ENCODE measurements at regions not wholly inside any gene's neighbourhood (a gene's known extent, or its start where the extent isn't known, plus 50 kb on each side); places are given as distances from the start of the nearest gene placed in this dataset.

- Histone ChIP-seq H3K36me3 (ENCODE audit: insufficient read depth, low read length) (no peaks in the 10 kb centered on the region), H3K9ac (ENCODE audit: insufficient read length) (no peak overlapping the region), H3K4me3 (no peak overlapping the region), H3K9me3 (ENCODE audit: low read depth, low read length) (no peaks in the 10 kb centered on the region), H3K27ac (no peak overlapping the region)
- DNase-seq (ENCODE audit: low read depth, low spot score), result no peak
- TF ChIP-seq EZH2 (IDR thresholded peaks at IDR 0.05), result no peak
- TF ChIP-seq POLR2AphosphoS5 (IDR thresholded peaks at IDR 0.05; ENCODE audit: borderline replicate concordance, low read depth, low read length), result no peak
- no peak for TF ChIP-seq FOXP2 (optimal IDR thresholded peaks at IDR 0.05; ENCODE audit: control extremely low read depth, extremely low read length, insufficient read depth)
These were observed 123.9 kb upstream of the AGBL1 start for GRCh38 chr15:85955501-85956391.

DNA sequence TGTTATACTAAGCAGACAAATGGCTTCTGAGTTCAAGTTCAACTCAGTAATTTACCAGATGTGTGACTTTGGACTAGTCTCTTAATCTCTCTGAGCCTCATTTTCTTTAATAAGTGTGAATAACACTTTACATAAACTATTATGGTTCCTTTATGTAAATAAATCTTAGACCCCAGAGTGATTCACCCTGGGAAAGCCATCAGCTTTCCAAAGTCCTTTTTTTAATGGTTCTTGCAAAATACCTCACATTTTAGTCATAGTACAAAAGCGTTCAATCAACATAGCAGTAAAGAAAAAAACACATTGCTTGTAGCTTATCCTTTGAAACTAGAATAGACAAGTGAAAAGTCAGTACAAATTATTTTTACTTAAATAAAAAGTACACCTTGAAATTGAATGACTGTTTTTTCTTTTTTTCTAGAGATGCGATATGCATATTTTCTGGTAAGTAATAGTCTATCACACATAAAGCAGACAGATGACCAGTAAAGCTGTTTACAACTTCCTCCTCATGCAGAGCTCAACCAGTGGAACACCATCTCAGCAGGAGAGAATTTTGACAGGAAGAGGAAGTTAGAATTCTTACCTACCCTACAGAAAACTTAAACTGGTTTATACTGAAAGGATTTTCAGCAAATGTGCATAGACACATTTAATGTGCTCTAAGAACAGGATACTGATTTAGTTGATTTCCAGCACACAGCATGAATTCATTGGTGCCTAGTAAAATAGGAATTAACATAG is 123.0 kb upstream of the AGBL1 start:
- no peak overlapping the region for H3K9ac ChIP-seq (ENCODE audit: insufficient read length)
- H3K4me3 ChIP-seq, result no peak overlapping the region
- H3K9me3 ChIP-seq (ENCODE audit: low read depth, low read length), result no peaks in the 10 kb centered on the region
- no peaks in the 10 kb centered on the region for H3K36me3 ChIP-seq (ENCODE audit: insufficient read depth, low read length)
- TF ChIP-seq EZH2 (IDR thresholded peaks at IDR 0.05) (no peak), POLR2AphosphoS5 (IDR thresholded peaks at IDR 0.05; ENCODE audit: borderline replicate concordance, low read depth, low read length) (no peak), FOXP2 (optimal IDR thresholded peaks at IDR 0.05; ENCODE audit: control extremely low read depth, extremely low read length, insufficient read depth) (no peak)
- DNase-seq (ENCODE audit: low read depth, low spot score), result no peak
- no peak overlapping the region for H3K27ac ChIP-seq

- H3K9ac ChIP-seq (ENCODE audit: insufficient read length), result no peak overlapping the region
- H3K36me3 ChIP-seq (ENCODE audit: insufficient read depth, low read length), result no peaks in the 10 kb centered on the region
- TF ChIP-seq EZH2 (IDR thresholded peaks at IDR 0.05), result no peak
- no peak for TF ChIP-seq FOXP2 (optimal IDR thresholded peaks at IDR 0.05; ENCODE audit: control extremely low read depth, extremely low read length, insufficient read depth)
- TF ChIP-seq POLR2AphosphoS5 (IDR thresholded peaks at IDR 0.05; ENCODE audit: borderline replicate concordance, low read depth, low read length), result no peak
- H3K9me3 ChIP-seq (ENCODE audit: low read depth, low read length), result no peaks in the 10 kb centered on the region
- DNase-seq (ENCODE audit: low read depth, low spot score), result no peak
- H3K27ac ChIP-seq, result no peak overlapping the region
- no peak overlapping the region for H3K4me3 ChIP-seq
These were observed 120.1 kb upstream of the AGBL1 start for GRCh38 chr15:85959611-85960010.

- no peak for DNase-seq (ENCODE audit: low read depth, low spot score)
- no peak overlapping the region for H3K27ac ChIP-seq
- TF ChIP-seq EZH2 (IDR thresholded peaks at IDR 0.05) (no peak), POLR2AphosphoS5 (IDR thresholded peaks at IDR 0.05; ENCODE audit: borderline replicate concordance, low read depth, low read length) (no peak), FOXP2 (optimal IDR thresholded peaks at IDR 0.05; ENCODE audit: control extremely low read depth, extremely low read length, insufficient read depth) (no peak)
- no peak overlapping the region for H3K9ac ChIP-seq (ENCODE audit: insufficient read length)
- H3K9me3 ChIP-seq (ENCODE audit: low read depth, low read length), result no peaks in the 10 kb centered on the region
- no peak overlapping the region for H3K4me3 ChIP-seq
- no peaks in the 10 kb centered on the region for H3K36me3 ChIP-seq (ENCODE audit: insufficient read depth, low read length)
These were observed 119.3 kb upstream of the AGBL1 start for GRCh38 chr15:85960381-85960780.

DNA sequence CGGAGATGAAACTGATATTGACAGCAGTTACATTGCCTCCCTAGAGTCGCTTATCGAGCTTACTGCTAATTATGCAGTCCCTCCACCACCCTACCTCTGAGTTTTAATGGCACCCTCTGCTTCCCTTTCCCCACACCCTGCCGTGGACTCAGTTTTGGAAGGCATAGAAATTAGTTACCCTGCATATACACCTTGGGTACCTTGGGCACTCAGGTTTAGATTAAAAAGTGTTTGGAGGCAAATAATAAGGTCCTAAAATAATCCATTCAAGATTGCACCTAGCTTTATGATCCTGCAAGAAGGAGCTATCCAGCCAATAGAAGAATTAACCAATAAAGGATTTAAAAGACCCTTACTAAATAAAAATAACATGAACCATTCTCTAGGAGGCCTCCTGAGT is 117.8 kb upstream of the AGBL1 start:
- Histone ChIP-seq H3K36me3 (ENCODE audit: insufficient read depth, low read length) (no peaks in the 10 kb centered on the region), H3K4me3 (no peak overlapping the region), H3K27ac (no peak overlapping the region), H3K9ac (ENCODE audit: insufficient read length) (no peak overlapping the region), H3K9me3 (ENCODE audit: low read depth, low read length) (no peaks in the 10 kb centered on the region)
- no peak for TF ChIP-seq POLR2AphosphoS5 (IDR thresholded peaks at IDR 0.05; ENCODE audit: borderline replicate concordance, low read depth, low read length)
- no peak for TF ChIP-seq EZH2 (IDR thresholded peaks at IDR 0.05)
- no peak for TF ChIP-seq FOXP2 (optimal IDR thresholded peaks at IDR 0.05; ENCODE audit: control extremely low read depth, extremely low read length, insufficient read depth)
- DNase-seq (ENCODE audit: low read depth, low spot score), result no peak

- Histone ChIP-seq H3K36me3 (ENCODE audit: insufficient read depth, low read length) (no peaks in the 10 kb centered on the region), H3K9ac (ENCODE audit: insufficient read length) (no peak overlapping the region), H3K9me3 (ENCODE audit: low read depth, low read length) (no peaks in the 10 kb centered on the region), H3K4me3 (no peak overlapping the region), H3K27ac (no peak overlapping the region)
- no peak for DNase-seq (ENCODE audit: low read depth, low spot score)
- no peak for TF ChIP-seq FOXP2 (optimal IDR thresholded peaks at IDR 0.05; ENCODE audit: control extremely low read depth, extremely low read length, insufficient read depth)
- no peak for TF ChIP-seq POLR2AphosphoS5 (IDR thresholded peaks at IDR 0.05; ENCODE audit: borderline replicate concordance, low read depth, low read length)
- no peak for TF ChIP-seq EZH2 (IDR thresholded peaks at IDR 0.05)
These were observed 116.4 kb upstream of the AGBL1 start for GRCh38 chr15:85963262-85963760.

DNA sequence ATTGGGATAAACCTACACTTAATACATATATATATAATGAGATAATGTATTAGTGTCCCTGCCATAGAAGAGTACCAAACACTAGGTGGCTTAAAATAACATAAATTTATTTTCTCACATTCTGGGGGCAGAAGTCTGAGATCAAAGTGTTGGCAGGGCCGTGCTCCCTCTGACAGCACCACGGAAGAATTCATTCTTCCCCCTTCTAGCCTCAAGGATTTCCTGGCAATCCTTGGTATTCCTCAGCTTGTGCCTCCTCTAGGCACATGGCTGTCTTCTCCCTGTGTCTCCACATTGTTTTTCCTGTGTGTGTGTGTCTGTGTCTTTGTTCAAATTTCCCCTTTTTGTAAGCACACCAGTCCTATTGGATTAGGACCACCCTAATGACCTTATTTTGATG is 115.2 kb upstream of the AGBL1 start:
- H3K4me3 ChIP-seq, result no peak overlapping the region
- no peaks in the 10 kb centered on the region for H3K36me3 ChIP-seq (ENCODE audit: insufficient read depth, low read length)
- H3K27ac ChIP-seq, result no peak overlapping the region
- no peaks in the 10 kb centered on the region for H3K9me3 ChIP-seq (ENCODE audit: low read depth, low read length)
- H3K9ac ChIP-seq (ENCODE audit: insufficient read length), result no peak overlapping the region
- no peak for DNase-seq (ENCODE audit: low read depth, low spot score)
- TF ChIP-seq EZH2 (IDR thresholded peaks at IDR 0.05) (no peak), POLR2AphosphoS5 (IDR thresholded peaks at IDR 0.05; ENCODE audit: borderline replicate concordance, low read depth, low read length) (no peak), FOXP2 (optimal IDR thresholded peaks at IDR 0.05; ENCODE audit: control extremely low read depth, extremely low read length, insufficient read depth) (no peak)

DNA sequence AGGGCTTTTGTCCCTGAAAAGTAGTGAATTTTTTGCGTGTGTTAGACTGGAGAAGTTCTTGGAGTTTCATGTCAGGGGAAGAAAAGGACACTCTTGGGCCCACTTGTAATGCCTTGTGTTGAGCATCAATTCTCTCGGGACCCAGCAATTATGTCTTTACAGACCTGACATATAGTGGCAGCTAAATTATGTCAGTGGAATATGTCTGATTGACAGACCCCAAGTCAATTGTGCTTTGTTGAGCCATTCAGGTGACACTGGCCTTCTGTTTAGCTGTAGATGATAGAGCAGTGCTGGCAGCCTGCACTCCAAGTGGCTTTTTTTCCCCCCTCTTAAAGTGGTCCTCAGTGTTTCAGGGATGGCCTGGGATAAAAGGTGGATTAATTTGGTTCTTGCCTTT is 112.1 kb upstream of the AGBL1 start:
- H3K36me3 ChIP-seq (ENCODE audit: insufficient read depth, low read length), result no peaks in the 10 kb centered on the region
- no peak for DNase-seq (ENCODE audit: low read depth, low spot score)
- no peak for TF ChIP-seq EZH2 (IDR thresholded peaks at IDR 0.05)
- no peak for TF ChIP-seq FOXP2 (optimal IDR thresholded peaks at IDR 0.05; ENCODE audit: control extremely low read depth, extremely low read length, insufficient read depth)
- no peak for TF ChIP-seq POLR2AphosphoS5 (IDR thresholded peaks at IDR 0.05; ENCODE audit: borderline replicate concordance, low read depth, low read length)
- no peaks in the 10 kb centered on the region for H3K9me3 ChIP-seq (ENCODE audit: low read depth, low read length)
- H3K4me3 ChIP-seq, result no peak overlapping the region
- H3K9ac ChIP-seq (ENCODE audit: insufficient read length), result no peak overlapping the region
- H3K27ac ChIP-seq, result no peak overlapping the region

All from SK-N-MC (cell line).